ENCODE measurements at regions not wholly inside any gene's neighbourhood (a gene's known extent, or its start where the extent isn't known, plus 50 kb on each side); places are given as distances from the start of the nearest gene placed in this dataset.

GRCh38 chr5:30845194-30845593 is 348.3 kb upstream of the CDH6 start:
- no peaks in the 10 kb centered on the region for H3K27me3 ChIP-seq (ENCODE audit: insufficient read depth, low read length, poor library complexity)
- H3K36me3 ChIP-seq (ENCODE audit: insufficient read depth, low read length): no peaks in the 10 kb centered on the region
- no peak overlapping the region for H3K4me2 ChIP-seq (ENCODE audit: insufficient read depth, low read length)
- H3K4me3 ChIP-seq (ENCODE audit: low read depth in 1 of 2, low read length in 2 of 2): no peak overlapping the region
- TF ChIP-seq CTCF (IDR thresholded peaks at IDR 0.05; ENCODE audit: borderline replicate concordance, extremely low read depth, low read length, poor library complexity, severe bottlenecking) (no peak), EZH2 (IDR thresholded peaks at IDR 0.05; ENCODE audit: borderline replicate concordance, low read depth, low read length, severe bottlenecking) (no peak)
- no peaks in the 10 kb centered on the region for H3K79me2 ChIP-seq (ENCODE audit: insufficient read depth, low read length)
- no peaks in the 10 kb centered on the region for H4K20me1 ChIP-seq (ENCODE audit: insufficient read depth, low read length)
- no peak overlapping the region for H3K9ac ChIP-seq (ENCODE audit: low read depth, low read length)
- ATAC-seq (ENCODE audit: insufficient read depth, low read depth) (no peak), DNase-seq (no peak)
- H3K27ac ChIP-seq (ENCODE audit: low read length): no peak overlapping the region
- no peak overlapping the region for H2AFZ ChIP-seq (ENCODE audit: low read depth, low read length)
- no peaks in the 10 kb centered on the region for H3K4me1 ChIP-seq (ENCODE audit: insufficient read depth, low read length)
- H3K9me3 ChIP-seq (ENCODE audit: insufficient read depth, low read length, severe bottlenecking): no peaks in the 10 kb centered on the region

- Histone ChIP-seq H3K4me1 (ENCODE audit: insufficient read depth, low read length) (no peaks in the 10 kb centered on the region), H3K4me3 (ENCODE audit: low read depth in 1 of 2, low read length in 2 of 2) (no peak overlapping the region), H3K79me2 (ENCODE audit: insufficient read depth, low read length) (no peaks in the 10 kb centered on the region), H3K9ac (ENCODE audit: low read depth, low read length) (no peak overlapping the region), H3K27me3 (ENCODE audit: insufficient read depth, low read length, poor library complexity) (no peaks in the 10 kb centered on the region), H2AFZ (ENCODE audit: low read depth, low read length) (no peak overlapping the region), H4K20me1 (ENCODE audit: insufficient read depth, low read length) (no peaks in the 10 kb centered on the region), H3K36me3 (ENCODE audit: insufficient read depth, low read length) (no peaks in the 10 kb centered on the region), H3K4me2 (ENCODE audit: insufficient read depth, low read length) (no peak overlapping the region), H3K9me3 (ENCODE audit: insufficient read depth, low read length, severe bottlenecking) (no peaks in the 10 kb centered on the region), H3K27ac (ENCODE audit: low read length) (no peak overlapping the region)
- TF ChIP-seq EZH2 (IDR thresholded peaks at IDR 0.05; ENCODE audit: borderline replicate concordance, low read depth, low read length, severe bottlenecking): no peak
- ATAC-seq (ENCODE audit: insufficient read depth, low read depth) (no peak), DNase-seq (no peak)
These were observed 349.9 kb upstream of the CDH6 start for GRCh38 chr5:30843541-30843940.

GRCh38 chr5:30839956-30840355 is 353.5 kb upstream of the CDH6 start:
- Histone ChIP-seq H3K27me3 (ENCODE audit: insufficient read depth, low read length, poor library complexity) (no peaks in the 10 kb centered on the region), H3K9me3 (ENCODE audit: insufficient read depth, low read length, severe bottlenecking) (no peaks in the 10 kb centered on the region), H4K20me1 (ENCODE audit: insufficient read depth, low read length) (no peaks in the 10 kb centered on the region), H3K27ac (ENCODE audit: low read length) (no peak overlapping the region), H3K36me3 (ENCODE audit: insufficient read depth, low read length) (no peaks in the 10 kb centered on the region), H2AFZ (ENCODE audit: low read depth, low read length) (no peak overlapping the region), H3K4me1 (ENCODE audit: insufficient read depth, low read length) (no peaks in the 10 kb centered on the region), H3K4me3 (ENCODE audit: low read depth in 1 of 2, low read length in 2 of 2) (no peak overlapping the region), H3K9ac (ENCODE audit: low read depth, low read length) (no peak overlapping the region), H3K4me2 (ENCODE audit: insufficient read depth, low read length) (no peak overlapping the region), H3K79me2 (ENCODE audit: insufficient read depth, low read length) (no peaks in the 10 kb centered on the region)
- TF ChIP-seq EZH2 (IDR thresholded peaks at IDR 0.05; ENCODE audit: borderline replicate concordance, low read depth, low read length, severe bottlenecking) (no peak), CTCF (IDR thresholded peaks at IDR 0.05; ENCODE audit: borderline replicate concordance, extremely low read depth, low read length, poor library complexity, severe bottlenecking) (no peak)
- no peak for DNase-seq
- ATAC-seq (ENCODE audit: insufficient read depth, low read depth): no peak

GRCh38 chr5:30838936-30839496 is 354.5 kb upstream of the CDH6 start:
- H4K20me1 ChIP-seq (ENCODE audit: insufficient read depth, low read length): no peaks in the 10 kb centered on the region
- H3K27ac ChIP-seq (ENCODE audit: low read length): no peak overlapping the region
- no peaks in the 10 kb centered on the region for H3K9me3 ChIP-seq (ENCODE audit: insufficient read depth, low read length, severe bottlenecking)
- TF ChIP-seq EZH2 (IDR thresholded peaks at IDR 0.05; ENCODE audit: borderline replicate concordance, low read depth, low read length, severe bottlenecking): no peak
- TF ChIP-seq CTCF (IDR thresholded peaks at IDR 0.05; ENCODE audit: borderline replicate concordance, extremely low read depth, low read length, poor library complexity, severe bottlenecking): no peak
- ATAC-seq (ENCODE audit: insufficient read depth, low read depth) (peak; percentile 44; the same call in 1 of the 3 replicates), DNase-seq (no peak)
- H3K4me3 ChIP-seq (ENCODE audit: low read depth in 1 of 2, low read length in 2 of 2): no peak overlapping the region
- no peaks in the 10 kb centered on the region for H3K79me2 ChIP-seq (ENCODE audit: insufficient read depth, low read length)
- no peak overlapping the region for H3K9ac ChIP-seq (ENCODE audit: low read depth, low read length)
- H3K36me3 ChIP-seq (ENCODE audit: insufficient read depth, low read length): no peaks in the 10 kb centered on the region
- H3K4me2 ChIP-seq (ENCODE audit: insufficient read depth, low read length): no peak overlapping the region
- H3K4me1 ChIP-seq (ENCODE audit: insufficient read depth, low read length): no peaks in the 10 kb centered on the region
- no peak overlapping the region for H2AFZ ChIP-seq (ENCODE audit: low read depth, low read length)
- H3K27me3 ChIP-seq (ENCODE audit: insufficient read depth, low read length, poor library complexity): no peaks in the 10 kb centered on the region

Measured in DND-41 (cell line).